ENCODE measurements at regions not wholly inside any gene's neighbourhood (a gene's known extent, or its start where the extent isn't known, plus 50 kb on each side); places are given as distances from the start of the nearest gene placed in this dataset.

GRCh38 chr7:106794276-106795083 lies 70.6 kb upstream of the PIK3CG start:
- Mint-ChIP-seq H3K36me3 (ENCODE audit: low read depth) (no peaks in the 10 kb centered on the region), H3K27me3 (ENCODE audit: low read depth) (peaks cover 5% of the 10 kb centered on the region), H3K27ac (ENCODE audit: unreplicated experiment) (no peak overlapping the region), H3K9me3 (ENCODE audit: low read depth) (peaks cover 6% of the 10 kb centered on the region), H3K4me3 (ENCODE audit: unreplicated experiment) (no peak overlapping the region), H3K4me1 (ENCODE audit: low read depth) (no peaks in the 10 kb centered on the region)
- TF ChIP-seq CTCF (IDR thresholded peaks at IDR 0.05): no peak
- no peak for DNase-seq (ENCODE audit: low spot score)

- Mint-ChIP-seq H3K36me3 (ENCODE audit: low read depth) (no peaks in the 10 kb centered on the region), H3K27me3 (ENCODE audit: low read depth) (peaks cover 10% of the 10 kb centered on the region), H3K27ac (ENCODE audit: unreplicated experiment) (no peak overlapping the region), H3K4me1 (ENCODE audit: low read depth) (no peaks in the 10 kb centered on the region), H3K4me3 (ENCODE audit: unreplicated experiment) (no peak overlapping the region), H3K9me3 (ENCODE audit: low read depth) (peaks cover 4% of the 10 kb centered on the region)
- DNase-seq (ENCODE audit: low spot score): no peak
- TF ChIP-seq CTCF (IDR thresholded peaks at IDR 0.05): no peak
Observed at GRCh38 chr7:106795084-106795876, 69.8 kb upstream of the PIK3CG start.

GRCh38 chr7:106795877-106796231 lies 69.2 kb upstream of the PIK3CG start:
- H3K36me3 Mint-ChIP-seq (ENCODE audit: low read depth): no peaks in the 10 kb centered on the region
- no peak for DNase-seq (ENCODE audit: low spot score)
- TF ChIP-seq CTCF (IDR thresholded peaks at IDR 0.05): no peak
- H3K4me3 Mint-ChIP-seq (ENCODE audit: unreplicated experiment): no peak overlapping the region
- H3K4me1 Mint-ChIP-seq (ENCODE audit: low read depth): no peaks in the 10 kb centered on the region
- H3K27ac Mint-ChIP-seq (ENCODE audit: unreplicated experiment): no peak overlapping the region
- H3K9me3 Mint-ChIP-seq (ENCODE audit: low read depth): peaks cover 4% of the 10 kb centered on the region
- peaks cover 13% of the 10 kb centered on the region for H3K27me3 Mint-ChIP-seq (ENCODE audit: low read depth)

GRCh38 chr7:106797937-106798336 lies 67.1 kb upstream of the PIK3CG start:
- DNase-seq (ENCODE audit: low spot score): no peak
- peaks cover 4% of the 10 kb centered on the region for H3K9me3 Mint-ChIP-seq (ENCODE audit: low read depth)
- H3K36me3 Mint-ChIP-seq (ENCODE audit: low read depth): no peaks in the 10 kb centered on the region
- H3K27me3 Mint-ChIP-seq (ENCODE audit: low read depth): peaks cover 11% of the 10 kb centered on the region
- no peak overlapping the region for H3K27ac Mint-ChIP-seq (ENCODE audit: unreplicated experiment)
- no peak for TF ChIP-seq CTCF (IDR thresholded peaks at IDR 0.05)
- H3K4me1 Mint-ChIP-seq (ENCODE audit: low read depth): no peaks in the 10 kb centered on the region
- no peak overlapping the region for H3K4me3 Mint-ChIP-seq (ENCODE audit: unreplicated experiment)

GRCh38 chr7:106802589-106802988 lies 62.5 kb upstream of the PIK3CG start:
- H3K27me3 Mint-ChIP-seq (ENCODE audit: low read depth): peaks cover 33% of the 10 kb centered on the region
- H3K9me3 Mint-ChIP-seq (ENCODE audit: low read depth): peaks cover 4% of the 10 kb centered on the region
- H3K4me3 Mint-ChIP-seq (ENCODE audit: unreplicated experiment): no peak overlapping the region
- H3K4me1 Mint-ChIP-seq (ENCODE audit: low read depth): no peaks in the 10 kb centered on the region
- no peak for TF ChIP-seq CTCF (IDR thresholded peaks at IDR 0.05)
- H3K27ac Mint-ChIP-seq (ENCODE audit: unreplicated experiment): no peak overlapping the region
- DNase-seq (ENCODE audit: low spot score): no peak
- no peaks in the 10 kb centered on the region for H3K36me3 Mint-ChIP-seq (ENCODE audit: low read depth)

All from chondrocyte (in vitro differentiated cells).